ENCODE measurements at regions not wholly inside any gene's neighbourhood (a gene's known extent, or its start where the extent isn't known, plus 50 kb on each side); places are given as distances from the start of the nearest gene placed in this dataset.

DNA sequence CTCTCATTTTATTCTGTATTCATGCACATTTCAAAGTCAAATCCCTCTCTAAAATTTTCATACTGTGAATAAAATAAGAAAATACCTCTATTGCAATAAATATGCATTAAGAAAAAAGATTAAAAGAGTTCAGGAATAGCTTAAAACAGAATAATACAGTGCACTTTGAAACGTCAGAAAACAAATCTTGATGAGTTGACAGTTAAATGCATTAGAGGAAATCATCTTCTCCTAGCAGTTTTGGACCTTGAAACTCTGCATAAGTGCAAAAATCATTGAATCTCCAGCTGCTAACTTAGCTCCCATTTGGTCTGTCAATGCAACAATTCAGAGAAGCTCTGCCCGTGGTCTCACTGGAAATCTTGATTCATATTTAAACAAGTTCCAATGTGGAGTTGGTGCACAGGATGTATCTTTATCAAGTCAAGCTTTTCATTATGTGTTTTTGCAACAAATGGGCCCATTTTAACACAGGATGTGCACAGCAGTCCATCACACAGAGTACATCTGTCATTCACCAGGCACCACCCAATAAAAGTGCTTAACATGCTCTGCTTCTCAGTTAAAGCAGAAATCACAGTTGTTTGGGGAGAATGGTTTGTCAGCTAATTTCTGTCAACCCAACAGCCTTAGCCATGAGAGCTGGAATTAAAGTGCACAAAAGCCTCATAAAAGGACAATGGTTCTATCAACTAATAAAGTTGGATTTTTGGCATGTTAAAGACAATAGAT is 98.8 kb upstream of the ARRDC4 start:
- Mint-ChIP-seq H3K27ac (no peak overlapping the region), H3K4me3 (no peak overlapping the region), H3K36me3 (no peaks in the 10 kb centered on the region), H3K9me3 (peaks cover 0 to 20% (median 10%) of the 10 kb centered on the region in 7 donors), H3K4me1 (no peaks in the 10 kb centered on the region), H3K27me3 (no peaks in the 10 kb centered on the region)
- no peak for DNase-seq
- no peak for ATAC-seq (ENCODE audit: low read depth in 2 of 2)

DNA sequence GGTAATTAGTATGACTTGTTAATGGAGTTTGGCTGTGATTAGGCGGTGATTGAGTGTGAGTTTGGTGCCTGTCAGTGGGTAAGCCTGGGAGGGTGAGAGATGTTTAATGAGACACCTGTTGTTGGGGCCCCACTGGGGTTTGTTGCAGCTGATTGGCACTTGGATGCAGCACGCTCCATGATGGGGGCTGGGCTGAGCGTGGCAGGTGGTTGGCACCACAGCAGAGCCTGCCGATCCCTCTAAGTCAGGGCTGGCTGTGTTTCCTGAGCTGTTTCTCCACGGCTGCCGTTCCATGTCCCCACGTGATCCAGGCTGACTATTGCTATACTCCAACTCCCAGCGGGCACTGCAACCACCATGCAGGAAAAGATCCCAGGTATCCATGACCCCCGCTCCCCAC is 93.5 kb upstream of the ARRDC4 start:
- no peak for DNase-seq
- Mint-ChIP-seq H3K4me1 (peaks cover 0 to 3% (median 0%) of the 10 kb centered on the region in 3 donors), H3K36me3 (peaks cover 0 to 4% of the 10 kb centered on the region in 2 donors), H3K27ac (no peak overlapping the region), H3K9me3 (peaks cover 2 to 12% (median 4%) of the 10 kb centered on the region in 7 donors), H3K4me3 (no peak overlapping the region), H3K27me3 (peaks cover 0 to 11% (median 0%) of the 10 kb centered on the region in 3 donors)
- no peak for ATAC-seq (ENCODE audit: low read depth in 2 of 2)

DNA sequence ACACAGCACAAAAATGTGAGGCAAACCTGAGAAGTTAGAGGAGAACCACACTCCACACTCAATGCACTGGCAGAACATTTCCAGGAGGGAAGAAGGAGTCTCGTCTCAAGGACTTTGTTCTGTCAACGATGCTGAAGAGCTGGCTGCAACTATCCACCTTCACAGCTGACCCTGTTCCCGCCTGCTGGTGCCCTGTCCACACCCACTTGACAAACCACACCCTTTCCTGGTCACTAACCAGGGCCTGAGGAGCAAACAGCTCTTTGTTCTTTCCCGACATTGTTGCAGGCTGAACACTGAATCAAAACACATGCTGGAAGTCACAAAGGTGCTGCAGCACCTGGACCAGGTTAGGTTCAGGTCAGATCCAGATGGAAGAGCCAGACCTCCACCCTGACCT is 92.6 kb upstream of the ARRDC4 start:
- H3K4me3 Mint-ChIP-seq: no peak overlapping the region
- no peak overlapping the region for H3K27ac Mint-ChIP-seq
- DNase-seq: no peak
- peaks cover 0 to 6% (median 2%) of the 10 kb centered on the region in 7 donors for H3K9me3 Mint-ChIP-seq
- H3K27me3 Mint-ChIP-seq: peaks cover 0 to 11% (median 0%) of the 10 kb centered on the region in 3 donors
- peaks cover 0 to 4% of the 10 kb centered on the region in 2 donors for H3K36me3 Mint-ChIP-seq
- peaks cover 0 to 3% (median 0%) of the 10 kb centered on the region in 3 donors for H3K4me1 Mint-ChIP-seq
- ATAC-seq (ENCODE audit: low read depth in 2 of 2): no peak

DNA sequence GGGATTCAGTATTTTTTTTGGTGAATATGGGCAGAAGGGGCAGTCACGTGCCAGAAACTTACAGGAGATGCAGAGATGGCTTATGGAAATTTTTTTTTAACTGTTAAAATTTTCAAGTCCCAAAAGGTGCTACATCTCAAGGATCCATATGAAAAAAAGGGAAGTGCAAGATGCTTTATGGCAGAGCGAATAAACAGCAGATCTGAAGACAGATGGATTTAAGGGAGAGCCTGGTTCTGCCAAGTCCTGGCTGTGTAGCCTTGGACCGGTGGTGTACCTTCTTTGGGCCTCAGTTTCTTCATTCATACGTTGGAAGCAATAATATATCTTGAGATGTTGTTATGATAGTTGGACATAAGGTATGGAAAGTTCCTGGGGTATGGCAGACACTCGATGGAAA is 91.5 kb upstream of the ARRDC4 start:
- Mint-ChIP-seq H3K4me1 (peaks cover 0 to 3% (median 0%) of the 10 kb centered on the region in 3 donors), H3K9me3 (peaks cover 0 to 5% (median 2%) of the 10 kb centered on the region in 7 donors), H3K4me3 (no peak overlapping the region), H3K27ac (no peak overlapping the region), H3K27me3 (peaks cover 0 to 11% (median 0%) of the 10 kb centered on the region in 3 donors), H3K36me3 (peaks cover 0 to 4% of the 10 kb centered on the region in 2 donors)
- ATAC-seq (ENCODE audit: low read depth in 2 of 2) (no peak), DNase-seq (no peak)

DNA sequence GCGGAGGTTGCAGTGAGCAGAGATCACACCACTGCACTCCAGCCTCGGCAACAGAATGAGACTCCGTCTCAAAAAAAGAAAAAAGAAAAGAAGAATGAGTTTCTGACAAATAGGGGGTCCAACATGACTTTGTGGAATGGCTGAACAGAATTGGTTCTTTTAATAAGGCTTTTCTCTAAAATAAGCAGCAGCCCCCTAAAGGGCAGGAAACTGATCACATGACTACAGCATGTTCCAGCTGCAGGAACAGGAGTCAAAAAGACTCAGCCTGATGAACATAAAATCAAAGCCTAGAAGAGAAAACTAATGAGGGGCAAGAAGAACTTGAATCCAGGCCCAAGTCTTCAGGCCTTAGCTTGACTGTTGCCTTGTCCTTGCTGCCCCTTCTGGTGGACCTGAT is 89.7 kb upstream of the ARRDC4 start:
- Mint-ChIP-seq H3K27me3 (peaks cover 0 to 11% (median 0%) of the 10 kb centered on the region in 3 donors), H3K27ac (no peak overlapping the region), H3K4me3 (no peak overlapping the region), H3K4me1 (peaks cover 0 to 3% (median 0%) of the 10 kb centered on the region in 3 donors), H3K36me3 (peaks cover 0 to 4% of the 10 kb centered on the region in 2 donors), H3K9me3 (peaks cover 0 to 5% (median 2%) of the 10 kb centered on the region in 7 donors)
- DNase-seq: no peak
- ATAC-seq (ENCODE audit: low read depth in 2 of 2): no peak

DNA sequence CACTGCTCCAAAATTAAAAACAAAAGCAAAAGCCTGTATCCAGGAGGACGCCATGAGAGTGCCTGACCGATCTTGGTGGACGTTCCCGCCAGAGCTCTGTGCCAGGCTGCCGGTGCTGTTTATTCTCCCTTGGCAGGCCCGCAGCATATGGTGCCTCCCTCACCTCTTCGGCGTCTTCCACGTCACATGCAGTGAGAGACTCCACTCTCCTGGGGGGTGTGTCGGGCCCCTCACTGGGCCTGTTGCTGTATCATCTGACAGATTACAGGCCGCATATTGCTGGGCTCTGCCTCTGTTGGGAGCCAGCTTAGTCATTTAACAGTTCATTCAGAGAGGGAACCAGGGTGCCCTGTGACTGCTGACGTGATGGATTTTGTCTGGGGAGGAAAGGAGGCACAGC is 86.4 kb upstream of the ARRDC4 start:
- no peak for ATAC-seq (ENCODE audit: low read depth in 2 of 2)
- peaks cover 0 to 4% of the 10 kb centered on the region in 2 donors for H3K36me3 Mint-ChIP-seq
- peaks cover 1 to 15% (median 4%) of the 10 kb centered on the region in 7 donors for H3K9me3 Mint-ChIP-seq
- H3K4me3 Mint-ChIP-seq: no peak overlapping the region
- H3K27ac Mint-ChIP-seq: no peak overlapping the region
- peaks cover 0 to 7% (median 0%) of the 10 kb centered on the region in 3 donors for H3K27me3 Mint-ChIP-seq
- H3K4me1 Mint-ChIP-seq: peaks cover 0 to 4% (median 3%) of the 10 kb centered on the region in 3 donors
- no peak for DNase-seq

DNA sequence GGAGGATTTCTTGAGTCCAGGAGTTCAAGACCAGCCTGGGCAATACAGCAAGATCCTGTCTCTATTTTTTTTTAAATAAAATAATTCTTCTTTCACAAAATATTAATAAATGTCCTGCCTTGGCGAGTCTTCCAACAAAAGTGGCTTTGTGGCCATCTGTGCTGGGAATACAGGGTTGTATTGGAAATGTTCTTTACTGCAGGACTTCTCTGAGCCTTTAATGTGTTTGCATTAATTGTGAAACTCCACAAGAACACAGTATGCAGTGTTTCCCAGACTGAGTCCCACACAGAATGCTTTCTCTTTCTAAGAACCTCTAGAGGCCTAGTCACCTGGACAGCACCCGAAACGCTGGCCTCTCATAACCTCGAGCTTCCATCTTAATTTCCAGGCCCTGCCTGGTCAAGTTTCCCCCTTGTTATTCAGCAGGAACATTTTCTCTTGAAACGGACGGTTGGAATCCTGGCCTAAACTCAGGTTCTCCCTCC is 85.4 kb upstream of the ARRDC4 start:
- ATAC-seq (ENCODE audit: low read depth in 2 of 2): no peak
- peak overlapping the region in 1 of 8 donors; percentile 22 for H3K4me3 Mint-ChIP-seq
- H3K27ac Mint-ChIP-seq: no peak overlapping the region
- no peak for DNase-seq
- H3K36me3 Mint-ChIP-seq: peaks cover 0 to 4% of the 10 kb centered on the region in 2 donors
- H3K4me1 Mint-ChIP-seq: peaks cover 0 to 4% (median 3%) of the 10 kb centered on the region in 3 donors
- H3K27me3 Mint-ChIP-seq: peaks cover 0 to 15% (median 2%) of the 10 kb centered on the region in 3 donors
- peaks cover under 1 to 15% (median 4%) of the 10 kb centered on the region in 7 donors for H3K9me3 Mint-ChIP-seq

DNA sequence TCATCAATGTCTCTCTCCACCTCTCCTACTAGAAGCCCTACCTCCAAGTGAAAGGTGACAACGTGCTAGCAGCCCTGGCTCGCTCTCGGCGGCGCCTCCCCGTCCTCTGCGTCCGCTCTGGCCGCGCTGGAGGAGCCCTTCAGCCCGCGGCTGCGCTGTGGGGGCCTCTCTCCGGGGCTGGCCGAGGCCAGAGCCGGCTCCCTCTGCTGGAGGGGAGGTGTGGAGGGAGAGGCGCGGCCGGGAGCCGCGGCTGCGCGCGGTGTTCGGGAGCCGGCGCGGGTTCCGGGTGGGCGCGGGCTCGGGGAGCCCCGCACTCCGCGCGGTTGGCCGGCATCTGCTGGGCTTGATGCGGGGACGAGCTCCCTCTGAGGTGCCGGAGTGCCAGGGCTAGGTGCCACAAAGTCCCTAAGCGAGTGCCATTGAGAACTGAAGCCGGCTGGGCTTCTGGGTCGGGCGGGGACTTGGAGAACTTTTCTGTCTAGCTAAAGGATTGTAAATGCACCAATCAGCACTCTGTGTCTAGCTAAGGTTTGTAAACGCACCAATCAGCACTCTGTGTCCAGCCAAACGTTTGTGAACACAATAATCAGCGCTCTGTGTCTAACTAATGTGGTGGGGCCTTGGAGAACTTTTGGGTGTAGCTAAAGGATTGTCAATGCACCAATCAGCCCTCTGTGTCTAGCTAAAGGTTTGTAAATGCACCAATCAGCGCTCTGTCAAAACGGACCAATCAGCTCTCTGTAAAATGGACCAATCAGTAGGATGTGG is 84.8 kb upstream of the ARRDC4 start:
- ATAC-seq (ENCODE audit: low read depth in 2 of 2) (no peak), DNase-seq (no peak)
- Mint-ChIP-seq H3K9me3 (peaks cover 0 to 15% (median 4%) of the 10 kb centered on the region in 7 donors), H3K36me3 (peaks cover 0 to 4% of the 10 kb centered on the region in 2 donors), H3K4me3 (peak overlapping the region in 1 of 8 donors; percentile 22), H3K4me1 (peaks cover 0 to 4% (median 3%) of the 10 kb centered on the region in 3 donors), H3K27me3 (peaks cover 0 to 15% (median 6%) of the 10 kb centered on the region in 3 donors), H3K27ac (no peak overlapping the region)

DNA sequence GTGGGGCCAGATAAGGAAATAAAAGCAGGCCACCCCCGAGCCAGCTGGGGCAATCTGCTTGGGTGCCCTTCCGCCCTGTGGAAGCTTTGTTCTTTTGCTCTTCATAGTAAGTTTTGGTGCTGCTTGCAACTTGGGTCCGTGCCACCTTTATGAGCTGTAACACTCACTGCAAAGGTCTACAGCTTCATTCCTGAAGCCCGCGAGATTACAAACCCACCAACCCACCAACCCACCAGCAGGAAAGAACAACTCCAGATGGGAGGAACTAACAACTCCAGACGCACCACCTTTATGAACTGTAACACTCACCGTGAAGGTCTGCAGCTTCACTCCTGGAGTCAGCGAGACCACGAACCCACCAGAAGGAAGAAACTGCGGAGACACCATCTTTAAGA is 84.2 kb upstream of the ARRDC4 start:
- Mint-ChIP-seq H3K27ac (no peak overlapping the region), H3K9me3 (peaks cover 0 to 15% (median 4%) of the 10 kb centered on the region in 7 donors), H3K4me1 (peaks cover 0 to 4% (median 1%) of the 10 kb centered on the region in 3 donors), H3K4me3 (no peak overlapping the region), H3K27me3 (peaks cover 0 to 15% (median 6%) of the 10 kb centered on the region in 3 donors), H3K36me3 (peaks cover 0 to under 1% of the 10 kb centered on the region in 2 donors)
- ATAC-seq (ENCODE audit: low read depth in 2 of 2) (no peak), DNase-seq (no peak)

DNA sequence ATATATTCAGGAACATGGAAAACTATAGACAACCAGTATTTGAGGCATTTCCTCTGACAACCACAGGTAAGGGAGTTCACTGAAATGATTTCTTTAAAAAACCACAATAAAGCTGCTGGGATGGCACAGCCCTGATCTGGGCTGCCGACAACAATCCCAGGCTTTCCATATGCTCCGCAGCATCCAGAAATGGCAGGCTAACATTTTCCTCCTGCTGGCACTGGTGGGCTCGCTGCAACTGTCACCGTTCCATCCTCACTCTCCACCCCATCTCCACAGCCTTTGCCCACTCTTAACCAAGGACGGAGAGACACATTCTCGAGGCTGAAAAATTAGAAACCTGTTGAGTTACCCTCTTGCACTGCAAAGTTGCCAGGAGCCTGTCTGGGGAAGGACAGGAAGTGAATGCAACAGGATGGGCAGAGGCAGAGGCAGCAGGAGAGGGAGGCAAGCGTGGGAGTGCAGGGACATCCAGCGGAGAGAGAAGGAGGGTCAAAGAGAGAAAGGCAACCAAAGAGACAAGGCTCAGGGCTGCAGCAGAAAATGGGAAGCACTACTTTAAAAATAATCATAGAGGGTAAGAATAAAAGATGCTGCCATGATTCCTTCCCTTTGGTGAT is 79.0 kb upstream of the ARRDC4 start:
- peaks cover 0 to 10% (median 2%) of the 10 kb centered on the region in 7 donors for H3K9me3 Mint-ChIP-seq
- peaks cover 0 to 27% (median 15%) of the 10 kb centered on the region in 3 donors for H3K27me3 Mint-ChIP-seq
- peaks cover 0 to under 1% (median 0%) of the 10 kb centered on the region in 3 donors for H3K4me1 Mint-ChIP-seq
- H3K4me3 Mint-ChIP-seq: no peak overlapping the region
- DNase-seq (no peak), ATAC-seq (ENCODE audit: low read depth in 2 of 2) (no peak)
- no peaks in the 10 kb centered on the region for H3K36me3 Mint-ChIP-seq
- H3K27ac Mint-ChIP-seq: no peak overlapping the region

DNA sequence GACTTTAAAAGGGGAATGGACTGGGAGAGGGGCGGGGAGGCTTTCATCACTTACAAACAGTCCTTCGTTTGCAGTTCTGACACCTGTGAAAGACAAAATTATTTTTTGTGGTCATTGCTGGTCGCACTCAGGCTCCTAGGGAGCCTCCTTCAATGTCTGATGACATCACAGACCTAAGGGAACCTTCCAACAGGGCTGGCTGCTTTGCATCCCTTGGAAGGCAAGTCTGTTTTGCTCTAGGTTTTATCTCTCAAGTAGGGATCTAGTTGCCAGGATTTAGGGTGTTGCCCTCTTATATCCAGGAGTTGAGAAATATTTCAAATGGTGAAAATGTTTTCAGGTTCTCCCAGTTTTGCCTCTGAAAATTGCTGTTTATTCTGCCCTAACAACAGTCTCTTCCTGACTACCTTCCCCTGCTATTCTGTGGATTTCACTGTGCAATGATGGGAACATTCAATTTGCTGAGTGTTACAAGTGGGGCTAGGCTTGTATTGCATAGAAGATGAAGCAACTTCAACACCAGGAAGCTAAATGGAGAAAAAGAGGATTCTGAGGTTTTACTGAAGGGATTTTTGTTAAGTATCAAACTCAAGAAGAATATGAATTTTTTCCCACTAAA is 75.9 kb upstream of the ARRDC4 start:
- H3K4me1 Mint-ChIP-seq: no peaks in the 10 kb centered on the region
- peaks cover 4 to 27% (median 10%) of the 10 kb centered on the region in 3 donors for H3K27me3 Mint-ChIP-seq
- H3K36me3 Mint-ChIP-seq: no peaks in the 10 kb centered on the region
- H3K27ac Mint-ChIP-seq: no peak overlapping the region
- ATAC-seq (ENCODE audit: low read depth in 2 of 2) (no peak), DNase-seq (no peak)
- H3K9me3 Mint-ChIP-seq: peaks cover 0 to 6% (median 0%) of the 10 kb centered on the region in 7 donors
- no peak overlapping the region for H3K4me3 Mint-ChIP-seq

DNA sequence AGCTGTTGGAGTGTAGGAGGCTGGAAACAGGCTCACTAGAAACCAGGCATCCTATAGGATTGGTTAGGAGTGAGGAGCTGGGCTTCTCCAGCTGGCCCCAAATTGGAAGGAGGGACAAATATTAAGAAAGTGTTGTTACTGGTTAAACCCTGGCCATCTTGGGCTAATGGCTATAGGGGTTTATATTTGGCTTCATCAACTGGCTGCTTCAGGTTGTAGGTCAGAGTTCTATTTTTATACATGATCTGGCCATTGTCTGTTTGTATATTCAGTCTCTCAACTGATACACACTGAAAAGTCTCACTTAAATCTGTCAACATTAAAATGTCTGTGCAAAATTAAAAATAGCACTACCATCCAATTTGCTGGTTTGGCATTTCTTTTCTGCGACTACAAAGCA is 70.2 kb upstream of the ARRDC4 start:
- DNase-seq (no peak), ATAC-seq (ENCODE audit: low read depth in 2 of 2) (no peak)
- Mint-ChIP-seq H3K4me1 (no peaks in the 10 kb centered on the region), H3K27me3 (peaks cover 0 to 36% (median 9%) of the 10 kb centered on the region in 3 donors), H3K36me3 (no peaks in the 10 kb centered on the region), H3K27ac (no peak overlapping the region), H3K4me3 (peak overlapping the region in 1 of 8 donors; percentile 24), H3K9me3 (no peaks in the 10 kb centered on the region)

All from naive B cell (primary cell).